Thyroid gland (tissue), 4 donors: ENCODE measurements at regions not wholly inside any gene's neighbourhood (a gene's known extent, or its start where the extent isn't known, plus 50 kb on each side); places are given as distances from the start of the nearest gene placed in this dataset.

Experiments used
- POLR2A ChIP-seq, 2 donors: fragments of 450-650 bp; IDR thresholded peaks; one replicate each; pipeline ENCODE4 v1.6.1; 2017; ENCODE audit warnings: antibody characterized with exemption in 2 of 2, mild to moderate bottlenecking in 2 of 2, moderate library complexity in 1 of 2
- TF ChIP-seq, protein P1 (sequence below), 6 experiments: fragments of 200-600 bp in 3 of 6; fragments of 450-650 bp in 3 of 6; sonication (generic) in 3 of 6; IDR thresholded peaks; one replicate each; pipeline ENCODE4 v1.5.1; 2016 to 2019; ENCODE audit warnings: antibody characterized with exemption in 6 of 6, mild to moderate bottlenecking in 2 of 6, inconsistent platforms in 1 of 6, moderate library complexity in 1 of 6

GRCh38 chr2:239768031-239768790, 256.9 kb downstream of the NDUFA10 start:
- TF ChIP-seq, protein P1, sequence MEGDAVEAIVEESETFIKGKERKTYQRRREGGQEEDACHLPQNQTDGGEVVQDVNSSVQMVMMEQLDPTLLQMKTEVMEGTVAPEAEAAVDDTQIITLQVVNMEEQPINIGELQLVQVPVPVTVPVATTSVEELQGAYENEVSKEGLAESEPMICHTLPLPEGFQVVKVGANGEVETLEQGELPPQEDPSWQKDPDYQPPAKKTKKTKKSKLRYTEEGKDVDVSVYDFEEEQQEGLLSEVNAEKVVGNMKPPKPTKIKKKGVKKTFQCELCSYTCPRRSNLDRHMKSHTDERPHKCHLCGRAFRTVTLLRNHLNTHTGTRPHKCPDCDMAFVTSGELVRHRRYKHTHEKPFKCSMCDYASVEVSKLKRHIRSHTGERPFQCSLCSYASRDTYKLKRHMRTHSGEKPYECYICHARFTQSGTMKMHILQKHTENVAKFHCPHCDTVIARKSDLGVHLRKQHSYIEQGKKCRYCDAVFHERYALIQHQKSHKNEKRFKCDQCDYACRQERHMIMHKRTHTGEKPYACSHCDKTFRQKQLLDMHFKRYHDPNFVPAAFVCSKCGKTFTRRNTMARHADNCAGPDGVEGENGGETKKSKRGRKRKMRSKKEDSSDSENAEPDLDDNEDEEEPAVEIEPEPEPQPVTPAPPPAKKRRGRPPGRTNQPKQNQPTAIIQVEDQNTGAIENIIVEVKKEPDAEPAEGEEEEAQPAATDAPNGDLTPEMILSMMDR (IDR thresholded peaks at IDR 0.05), result no peak
- TF ChIP-seq POLR2A (IDR thresholded peaks at IDR 0.05), result no peak
